DND-41 (cell line): ENCODE measurements at regions not wholly inside any gene's neighbourhood (a gene's known extent, or its start where the extent isn't known, plus 50 kb on each side); places are given as distances from the start of the nearest gene placed in this dataset.

Source experiments
- CTCF ChIP-seq: IDR thresholded peaks from 2 replicates; pipeline ENCODE4 v1.5.1; 2012; ENCODE audit warnings: borderline replicate concordance, low read length, moderate library complexity, mild to moderate bottlenecking; ENCODE audit not compliant: poor library complexity, severe bottlenecking; ENCODE audit errors: extremely low read depth
- EZH2 ChIP-seq: IDR thresholded peaks from 3 replicates; pipeline ENCODE4 v1.6.1; 2012; ENCODE audit warnings: borderline replicate concordance, low read depth, mild to moderate bottlenecking, moderate library complexity, low read length, inconsistent platforms; ENCODE audit not compliant: severe bottlenecking

DNA sequence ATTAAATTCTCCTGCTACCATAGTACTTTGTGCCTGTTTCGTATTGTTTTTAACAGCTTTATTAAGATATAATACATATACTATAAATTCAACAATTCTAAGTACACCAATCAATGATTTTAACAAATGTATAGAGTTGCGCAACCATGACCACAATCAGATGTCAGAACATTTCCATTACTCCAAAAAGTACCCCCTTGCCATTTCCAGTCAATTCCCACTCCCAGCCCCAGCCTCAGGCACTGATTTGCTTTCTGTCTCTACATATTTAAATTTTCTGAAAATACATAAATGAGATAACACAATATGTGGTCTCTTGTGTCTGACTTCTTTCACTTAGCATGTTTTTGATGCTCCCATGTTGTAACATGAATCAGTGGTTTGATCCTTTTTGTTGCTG lies 193.9 kb downstream of the FIGN start:
- TF ChIP-seq CTCF (no peak), EZH2 (no peak)
